SIG-M5 treated with dmso at 0.1 percent for 504 hours (cell line): ENCODE measurements at regions not wholly inside any gene's neighbourhood (a gene's known extent, or its start where the extent isn't known, plus 50 kb on each side); places are given as distances from the start of the nearest gene placed in this dataset.
A peak's percentile ranks its signal among the peaks of the same experiment; 100 is the strongest.

Source experiments
- DNase-seq: peaks from one replicate; lab custom pipeline; 2025; ENCODE audit not compliant: unreplicated experiment; lab: John Stamatoyannopoulos, UW

- peak; percentile 53 for DNase-seq
Measured at GRCh38 chr12:125222876-125223275, 157.6 kb downstream of the AACS start.

- no peak for DNase-seq
Measured at GRCh38 chr12:125225641-125226040, 160.4 kb downstream of the AACS start.

GRCh38 chr12:125228519-125229260 lies 163.5 kb downstream of the AACS start:
- no peak for DNase-seq

GRCh38 chr12:125229878-125230530 lies 164.8 kb downstream of the AACS start:
- DNase-seq = no peak

- DNase-seq = no peak
Measured at GRCh38 chr12:125233319-125233718, 168.1 kb downstream of the AACS start.

GRCh38 chr12:125239563-125239962 lies 174.3 kb downstream of the AACS start:
- no peak for DNase-seq

- DNase-seq = no peak
Measured at GRCh38 chr12:125240717-125241116, 175.5 kb downstream of the AACS start.

- DNase-seq = no peak
Measured at GRCh38 chr12:125243811-125244210, 178.6 kb downstream of the AACS start.

- DNase-seq = no peak
Measured at GRCh38 chr12:125244338-125244737, 179.1 kb downstream of the AACS start.

GRCh38 chr12:125245581-125246557 lies 180.6 kb downstream of the AACS start:
- DNase-seq = no peak

- DNase-seq = no peak
Measured at GRCh38 chr12:125247477-125247876, 182.2 kb downstream of the AACS start.

- DNase-seq = no peak
Measured at GRCh38 chr12:125249066-125249824, 184.0 kb downstream of the AACS start.

GRCh38 chr12:125249932-125250331 lies 184.7 kb downstream of the AACS start:
- DNase-seq = no peak

GRCh38 chr12:125254236-125254635 lies 189.0 kb downstream of the AACS start:
- no peak for DNase-seq

GRCh38 chr12:125254856-125255255 lies 189.6 kb downstream of the AACS start:
- no peak for DNase-seq

- no peak for DNase-seq
Measured at GRCh38 chr12:125255935-125256633, 190.8 kb downstream of the AACS start.

GRCh38 chr12:125256634-125256936 lies 191.3 kb downstream of the AACS start:
- DNase-seq = no peak

- DNase-seq = no peak
Measured at GRCh38 chr12:125259178-125259867, 194.1 kb downstream of the AACS start.

- DNase-seq = no peak
Measured at GRCh38 chr12:125262851-125263250, 197.6 kb downstream of the AACS start.

GRCh38 chr12:125263385-125263784 lies 198.2 kb downstream of the AACS start:
- no peak for DNase-seq
